Heart left ventricle (tissue), 16 donors: ENCODE measurements at regions not wholly inside any gene's neighbourhood (a gene's known extent, or its start where the extent isn't known, plus 50 kb on each side); places are given as distances from the start of the nearest gene placed in this dataset.

Experiments used
- ATAC-seq, 4 donors: fragments of 200-7000 bp; cut with Tn5 transposase; one replicate each; pipeline ENCODE4 v1.9.1; 2020 to 2022; ENCODE audit warnings: moderate library complexity in 4 of 4, mild to moderate bottlenecking in 3 of 4, moderate number of reproducible peaks in 1 of 4
- DNase-seq, 5 donors: peaks; one replicate each; pipeline ENCODE4 v3.0.0-alpha.2; 2020
- H3K27ac ChIP-seq, 12 donors: fragments of 200-600 bp; sonication (generic) in 4 of 12; one replicate each; pipeline versions ENCODE4 v1.5.0 to v1.8.0; 2016 to 2022; ENCODE audit warnings: mild to moderate bottlenecking in 2 of 12
- H3K27me3 ChIP-seq, 9 donors: fragments of 200-600 bp; sonication (generic) in 2 of 9; one replicate each; pipeline versions ENCODE4 v1.5.1 to v1.8.0; 2016 to 2022; ENCODE audit warnings: mild to moderate bottlenecking in 3 of 9
- H3K36me3 ChIP-seq, 9 donors: fragments of 200-600 bp; sonication (generic) in 2 of 9; one replicate each; pipeline versions ENCODE4 v1.5.0 to v1.8.0; 2018 to 2022; ENCODE audit warnings: mild to moderate bottlenecking in 2 of 9
- H3K4me1 ChIP-seq, 12 donors: fragments of 200-600 bp; sonication (generic) in 4 of 12; one replicate each; pipeline versions ENCODE4 v1.5.0 to v1.8.0; 2016 to 2022; ENCODE audit warnings: mild to moderate bottlenecking in 3 of 12
- H3K4me3 ChIP-seq, 12 donors: fragments of 200-600 bp; sonication (generic) in 4 of 12; one replicate each; pipeline versions ENCODE4 v1.5.0 to v1.8.0; 2017 to 2022; ENCODE audit warnings: mild to moderate bottlenecking in 9 of 12, moderate library complexity in 4 of 12
- H3K9me3 ChIP-seq, 12 donors: fragments of 200-600 bp; sonication (generic) in 4 of 12; one replicate each; pipeline versions ENCODE4 v1.5.0 to v1.8.0; 2016 to 2022; ENCODE audit warnings: mild to moderate bottlenecking in 1 of 12
- POLR2A ChIP-seq, 2 donors: fragments of 450-650 bp; IDR thresholded peaks; one replicate each; pipeline ENCODE4 v1.6.1; 2017; ENCODE audit warnings: antibody characterized with exemption in 2 of 2, mild to moderate bottlenecking in 2 of 2, moderate library complexity in 2 of 2
- WGBS, 4 donors: extraction: QIAGEN DNeasy Blood & Tissue Kit in 2 of 4; methylation state at CpG; one replicate each; pipeline versions ENCODE4 v1.1.5 to v1.1.7; 2013 to 2018; 5-methylcytosine and 5-hydroxymethylcytosine counted together
- intact Hi-C, 10 donors: fragments of 100-400 bp; cut with DNase I; formaldehyde crosslinking; loops; one replicate each; pipeline versions ENCODE4 v1.11.1 to v1.14.2; 2022
- TF ChIP-seq, protein P1 (sequence below), 12 donors: fragments of 200-600 bp; sonication (generic) in 4 of 12; IDR thresholded peaks; one replicate each; pipeline versions ENCODE4 v1.5.0 to v1.8.0; 2018 to 2022; ENCODE audit warnings: antibody characterized with exemption in 12 of 12, mild to moderate bottlenecking in 5 of 12
- donor health status: ischemic (EF 13 %, LVEDD 7.1; RV severe dilation, severe dysfunction).
- donor health status: healthy with polysubstance abuse.
- donor health status: DM: no; HTN: yes; CAD: no.
- donor health status: DM: no; HTN: no; CAD: no.
- donor health status: ischemic (EF 25% LVEDD 6.9; RV normal size, moderate dysfunction).
- donor health status: ischemic (EF 25% LVEDD 5.7; RV mildly dilated, moderate dysfunction).
- donor health status: healthy.
- donor health status: DM: yes; HTN: yes; CAD: no.
- donor health status: ischemic (EF 35%, LVEDD 5.7; RV mildly dilated, moderate dysfunction).
- donor health status: nonischemic (EF 11% LVEDD 7.7; RV severe dilation, severe dysfunction).
- donor health status: DM: yes; HTN: yes; CAD: no.
- donor health status: PGD.
- donor health status: ischemic (EF 29% LVEDD 5.4; RV normal size, mild dysfunction).
- donor health status: nonischemic (EF 23%, LVEDD 6.1; RV moderate dilation, normal function).

DNA sequence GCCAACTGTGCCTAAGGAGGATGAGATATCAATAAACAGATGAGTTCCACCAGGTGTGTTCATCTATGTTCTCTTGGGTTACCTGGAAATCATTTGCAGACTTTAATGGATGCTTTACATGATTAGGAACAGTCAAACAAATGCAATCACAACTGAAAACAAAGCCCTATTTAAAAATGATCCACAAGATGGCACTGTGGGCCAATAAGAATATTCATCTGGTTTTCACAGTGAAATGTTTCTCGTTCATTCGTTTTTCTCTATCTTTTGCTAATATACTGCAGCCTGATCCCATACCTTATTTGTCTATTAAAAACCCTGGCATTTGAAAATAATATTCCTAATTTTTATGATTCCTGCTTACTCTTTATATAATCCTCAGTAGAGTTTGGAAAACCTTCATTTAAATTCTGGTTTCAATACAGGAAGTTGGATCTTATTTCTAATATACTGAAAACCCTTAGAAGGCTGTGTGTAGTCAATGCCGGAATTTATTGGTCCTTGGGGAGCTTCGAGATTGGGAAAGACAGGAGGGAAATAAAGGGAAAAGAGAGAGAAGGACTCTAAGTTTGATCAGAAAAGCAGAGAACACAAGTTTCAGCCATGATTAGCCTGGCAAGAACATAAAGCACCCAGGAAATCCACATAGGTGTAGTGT is 63.8 kb upstream of the TAPT1 start:
- Histone ChIP-seq H3K4me3 (no peak overlapping the region), H3K9me3 (no peaks in the 10 kb centered on the region), H3K36me3 (no peaks in the 10 kb centered on the region), H3K4me1 (peaks cover 0 to 6% (median 0%) of the 10 kb centered on the region in 12 donors), H3K27me3 (peaks cover 0 to 35% (median 0%) of the 10 kb centered on the region in 9 donors), H3K27ac (no peak overlapping the region)
- intact Hi-C loops, result loop anchor here (1.0 to 10.0 kb wide), 15 partner anchors 152 to 1182 kb away; no protein-coding TSS in a partner anchor
- 7 to 14% (median 8%) methylated on average over 4 of the region's 4 CpGs for WGBS, 4 donors
- DNase-seq (no peak), ATAC-seq (peak in 1 of 4 donors; percentile 26)
- TF ChIP-seq, protein P1, sequence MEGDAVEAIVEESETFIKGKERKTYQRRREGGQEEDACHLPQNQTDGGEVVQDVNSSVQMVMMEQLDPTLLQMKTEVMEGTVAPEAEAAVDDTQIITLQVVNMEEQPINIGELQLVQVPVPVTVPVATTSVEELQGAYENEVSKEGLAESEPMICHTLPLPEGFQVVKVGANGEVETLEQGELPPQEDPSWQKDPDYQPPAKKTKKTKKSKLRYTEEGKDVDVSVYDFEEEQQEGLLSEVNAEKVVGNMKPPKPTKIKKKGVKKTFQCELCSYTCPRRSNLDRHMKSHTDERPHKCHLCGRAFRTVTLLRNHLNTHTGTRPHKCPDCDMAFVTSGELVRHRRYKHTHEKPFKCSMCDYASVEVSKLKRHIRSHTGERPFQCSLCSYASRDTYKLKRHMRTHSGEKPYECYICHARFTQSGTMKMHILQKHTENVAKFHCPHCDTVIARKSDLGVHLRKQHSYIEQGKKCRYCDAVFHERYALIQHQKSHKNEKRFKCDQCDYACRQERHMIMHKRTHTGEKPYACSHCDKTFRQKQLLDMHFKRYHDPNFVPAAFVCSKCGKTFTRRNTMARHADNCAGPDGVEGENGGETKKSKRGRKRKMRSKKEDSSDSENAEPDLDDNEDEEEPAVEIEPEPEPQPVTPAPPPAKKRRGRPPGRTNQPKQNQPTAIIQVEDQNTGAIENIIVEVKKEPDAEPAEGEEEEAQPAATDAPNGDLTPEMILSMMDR (IDR thresholded peaks at IDR 0.05), result peak; percentile 59 to 86 (median 70)
- TF ChIP-seq POLR2A (IDR thresholded peaks at IDR 0.05), result no peak

DNA sequence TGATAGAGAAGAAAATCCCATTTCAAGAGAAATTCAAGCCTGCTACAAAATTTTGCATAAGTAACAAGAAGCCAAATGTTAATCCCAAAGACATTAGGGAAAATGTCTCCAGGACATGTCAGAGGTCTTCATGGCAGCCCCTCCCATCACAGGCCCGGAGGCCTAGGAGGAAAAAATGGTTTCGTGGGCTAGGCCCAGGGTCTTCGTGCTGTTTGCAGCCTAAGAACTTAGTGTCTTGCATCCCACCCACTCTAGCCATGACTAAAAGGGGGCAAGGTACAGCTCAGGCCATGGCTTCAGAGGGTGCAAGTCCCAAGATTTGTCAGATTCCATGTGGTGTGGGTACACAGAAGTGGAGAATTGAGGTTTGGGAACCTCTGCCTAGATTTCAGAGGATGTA is 57.8 kb upstream of the TAPT1 start:
- intact Hi-C loops, result loop anchor here in 2 of 10 donors (10.0 kb wide), 2 partner anchors 1041 to 1181 kb away; no protein-coding TSS in a partner anchor
- Histone ChIP-seq H3K36me3 (no peaks in the 10 kb centered on the region), H3K27me3 (peaks cover 0 to 33% (median 0%) of the 10 kb centered on the region in 9 donors), H3K4me3 (no peak overlapping the region), H3K27ac (no peak overlapping the region), H3K9me3 (peaks cover 0 to 9% (median 2%) of the 10 kb centered on the region in 12 donors), H3K4me1 (no peaks in the 10 kb centered on the region)
- DNase-seq (no peak), ATAC-seq (no peak)
- WGBS, 4 donors, result 76 to 95% (median 88%) methylated on average over 3 of the region's 3 CpGs
- TF ChIP-seq POLR2A (IDR thresholded peaks at IDR 0.05), result no peak
- TF ChIP-seq, protein P1 (IDR thresholded peaks at IDR 0.05), result no peak

DNA sequence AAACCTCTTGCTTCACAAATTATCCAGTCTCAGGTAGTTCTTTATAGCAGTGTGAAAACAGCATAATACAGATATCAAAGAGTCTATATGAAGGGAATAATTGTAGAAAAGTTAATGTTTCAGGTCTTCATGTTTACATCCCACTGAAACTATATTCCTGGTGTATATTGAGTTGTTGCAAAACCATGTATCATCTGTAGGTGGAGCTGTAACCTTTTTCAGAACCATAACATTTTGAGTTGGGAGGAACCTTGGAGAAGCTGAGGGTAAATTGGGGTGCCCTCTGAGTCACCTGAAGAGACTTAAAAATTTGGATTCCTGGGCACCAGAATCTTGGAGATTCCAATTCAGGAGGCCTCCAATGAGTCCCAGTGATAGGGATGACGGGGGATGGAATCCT is 51.9 kb upstream of the TAPT1 start:
- TF ChIP-seq, protein P1 (IDR thresholded peaks at IDR 0.05), result peak in 7 of 12 donors; percentile 9 to 26 (median 22)
- TF ChIP-seq POLR2A (IDR thresholded peaks at IDR 0.05), result no peak
- intact Hi-C loops, result loop anchor here in 1 of 10 donors (10.0 kb wide), 1 partner anchor 473 kb away; no protein-coding TSS in a partner anchor
- Histone ChIP-seq H3K36me3 (no peaks in the 10 kb centered on the region), H3K9me3 (peaks cover 0 to 16% (median 0%) of the 10 kb centered on the region in 12 donors), H3K27me3 (no peaks in the 10 kb centered on the region), H3K4me3 (no peak overlapping the region), H3K27ac (no peak overlapping the region), H3K4me1 (no peaks in the 10 kb centered on the region)
- ATAC-seq, result no peak
- WGBS, 4 donors, result 83 to 100% (median 92%) methylated on average over 1 of the region's 1 CpG
- no peak for DNase-seq
